IPS DF 4.7 (cell line): ENCODE measurements at regions not wholly inside any gene's neighbourhood (a gene's known extent, or its start where the extent isn't known, plus 50 kb on each side); places are given as distances from the start of the nearest gene placed in this dataset.
"Not testable (repeated sequence)": the region's sequence is repeated elsewhere in the genome, so short reads cannot be mapped to it uniquely, and the experiment has no call there.

Experiments
- DNase-seq: peaks from one replicate; pipeline ENCODE4 v3.0.0-alpha.2; 2013; ENCODE audit warnings: low spot score; ENCODE audit errors: extremely low read depth

- no peak for DNase-seq
These were observed 55.0 kb upstream of the CXXC4 start for GRCh38 chr4:104549736-104550135.

- DNase-seq, result no peak
These were observed 64.8 kb upstream of the CXXC4 start for GRCh38 chr4:104559502-104559901.

GRCh38 chr4:104571341-104571740 lies 76.6 kb upstream of the CXXC4 start:
- no peak for DNase-seq

- no peak for DNase-seq
These were observed 79.7 kb upstream of the CXXC4 start for GRCh38 chr4:104574371-104574770.

GRCh38 chr4:104575278-104575677 lies 80.6 kb upstream of the CXXC4 start:
- DNase-seq, result no peak

GRCh38 chr4:104577405-104577804 lies 82.7 kb upstream of the CXXC4 start:
- DNase-seq, result no peak

GRCh38 chr4:104581476-104581875 lies 86.8 kb upstream of the CXXC4 start:
- DNase-seq, result not testable (repeated sequence)

- DNase-seq, result not testable (repeated sequence)
These were observed 87.4 kb upstream of the CXXC4 start for GRCh38 chr4:104582056-104582455.

GRCh38 chr4:104589264-104589868 lies 94.7 kb upstream of the CXXC4 start:
- DNase-seq, result no peak

- DNase-seq, result peak; percentile 46
These were observed 96.8 kb upstream of the CXXC4 start for GRCh38 chr4:104591510-104591911.

- DNase-seq, result no peak
These were observed 97.5 kb upstream of the CXXC4 start for GRCh38 chr4:104592183-104592582.

GRCh38 chr4:104593019-104593418 lies 98.3 kb upstream of the CXXC4 start:
- no peak for DNase-seq

GRCh38 chr4:104596189-104596588 lies 101.5 kb upstream of the CXXC4 start:
- no peak for DNase-seq

- DNase-seq, result no peak
These were observed 120.8 kb upstream of the CXXC4 start for GRCh38 chr4:104615496-104615895.

- no peak for DNase-seq
These were observed 121.2 kb upstream of the CXXC4 start for GRCh38 chr4:104615926-104616325.

GRCh38 chr4:104616401-104616820 lies 121.7 kb upstream of the CXXC4 start:
- DNase-seq, result no peak

GRCh38 chr4:104625706-104626105 lies 131.0 kb upstream of the CXXC4 start:
- DNase-seq, result no peak

- DNase-seq, result no peak
These were observed 134.9 kb upstream of the CXXC4 start for GRCh38 chr4:104629601-104630000.

GRCh38 chr4:104630272-104630671 lies 135.6 kb upstream of the CXXC4 start:
- no peak for DNase-seq

- DNase-seq, result no peak
These were observed 136.3 kb upstream of the CXXC4 start for GRCh38 chr4:104631000-104631399.

GRCh38 chr4:104641418-104641817 lies 146.7 kb upstream of the CXXC4 start:
- DNase-seq, result no peak

- no peak for DNase-seq
These were observed 147.8 kb upstream of the CXXC4 start for GRCh38 chr4:104642521-104642920.

- no peak for DNase-seq
These were observed 149.1 kb upstream of the CXXC4 start for GRCh38 chr4:104643805-104644204.

GRCh38 chr4:104649631-104650030 lies 154.9 kb upstream of the CXXC4 start:
- no peak for DNase-seq
